Caco-2 (cell line): ENCODE measurements at regions not wholly inside any gene's neighbourhood (a gene's known extent, or its start where the extent isn't known, plus 50 kb on each side); places are given as distances from the start of the nearest gene placed in this dataset.

Source experiments
- BruUV-seq: library from RNA; stranded (reverse); fragments of 400-500 nt; replicated peaks from 2 replicates; lab custom pipeline; 2021; lab: Mats Ljungman, UMichigan
- CTCF ChIA-PET: fragments of 300-600 bp; sonication (Branson Sonifier 250); formaldehyde crosslinking; loops from one replicate; lab custom pipeline; 2022; ENCODE audit warnings: antibody characterized with exemption; lab: Charles Lee
- POLR2A ChIA-PET: fragments of 300-600 bp; sonication (Branson Sonifier 250); formaldehyde crosslinking; loops from one replicate; lab custom pipeline; 2022; ENCODE audit warnings: antibody characterized with exemption; lab: Charles Lee
- DNase-seq, 2 experiments: peaks; one replicate each; pipeline versions ENCODE4 v3.0.0 to v3.0.0-alpha.2; 2020 to 2022
- H3K27me3 ChIP-seq: replicated peaks from 2 replicates; pipeline ENCODE4 v1.6.0; 2011; ENCODE audit warnings: low read length; ENCODE audit not compliant: control insufficient read depth, insufficient read depth
- H3K36me3 ChIP-seq: 2 replicates; pipeline ENCODE4 v1.5.1; 2011; ENCODE audit warnings: low read length; ENCODE audit not compliant: control insufficient read depth, insufficient read depth
- H3K4me1 ChIP-seq: fragments of 250-450 bp; sonication (Bioruptor Pico); 2 replicates; pipeline ENCODE4 v1.5.1; 2020; ENCODE audit warnings: mild to moderate bottlenecking
- H3K4me3 ChIP-seq: 2 replicates; pipeline ENCODE4 v1.5.1; 2011; ENCODE audit warnings: low read depth, mild to moderate bottlenecking, control low read depth, low read length
- H3K9me3 ChIP-seq: fragments of 250-450 bp; sonication (Bioruptor Pico); 2 replicates; pipeline ENCODE4 v1.5.1; 2020; ENCODE audit warnings: mild to moderate bottlenecking, moderate library complexity
- H3K27ac Mint-ChIP-seq: one replicate; pipeline ENCODE4 v1.8.0; 2022; ENCODE audit warnings: mixed read lengths; ENCODE audit not compliant: unreplicated experiment
- H3K27me3 Mint-ChIP-seq: one replicate; pipeline ENCODE4 v1.8.0; 2022; ENCODE audit warnings: mixed read lengths; ENCODE audit not compliant: insufficient read depth, unreplicated experiment
- H3K36me3 Mint-ChIP-seq: one replicate; pipeline ENCODE4 v1.8.0; 2022; ENCODE audit warnings: mild to moderate bottlenecking, mixed read lengths; ENCODE audit not compliant: insufficient read depth, unreplicated experiment
- H3K4me1 Mint-ChIP-seq: one replicate; pipeline ENCODE4 v1.8.0; 2022; ENCODE audit warnings: low read depth, mixed read lengths; ENCODE audit not compliant: unreplicated experiment
- H3K4me3 Mint-ChIP-seq: one replicate; pipeline ENCODE4 v1.8.0; 2022; ENCODE audit warnings: mild to moderate bottlenecking, moderate library complexity, mixed read lengths; ENCODE audit not compliant: unreplicated experiment
- H3K9me3 Mint-ChIP-seq: one replicate; pipeline ENCODE4 v1.8.0; 2022; ENCODE audit warnings: mixed read lengths; ENCODE audit not compliant: unreplicated experiment
- intact Hi-C: fragments of 100-400 bp; cut with micrococcal nuclease; formaldehyde crosslinking; loops from one replicate; pipeline ENCODE4 v1.10.0; 2022; ENCODE audit not compliant: unreplicated experiment
- TF ChIP-seq, protein P1 (sequence below), 2 experiments: fragments of 200-600 bp in 1 of 2; IDR thresholded peaks; 1 replicate in 1 of 2; 2 replicates in 1 of 2; pipeline versions ENCODE4 v1.5.1 to v1.8.0; 2011 to 2022; ENCODE audit warnings: antibody characterized with exemption in 1 of 2, control low read depth in 1 of 2, inconsistent platforms in 1 of 2, low read depth in 1 of 2, low read length in 1 of 2, mild to moderate bottlenecking in 1 of 2, moderate library complexity in 1 of 2; ENCODE audit not compliant: insufficient read depth in 1 of 2, severe bottlenecking in 1 of 2, unreplicated experiment in 1 of 2

DNA sequence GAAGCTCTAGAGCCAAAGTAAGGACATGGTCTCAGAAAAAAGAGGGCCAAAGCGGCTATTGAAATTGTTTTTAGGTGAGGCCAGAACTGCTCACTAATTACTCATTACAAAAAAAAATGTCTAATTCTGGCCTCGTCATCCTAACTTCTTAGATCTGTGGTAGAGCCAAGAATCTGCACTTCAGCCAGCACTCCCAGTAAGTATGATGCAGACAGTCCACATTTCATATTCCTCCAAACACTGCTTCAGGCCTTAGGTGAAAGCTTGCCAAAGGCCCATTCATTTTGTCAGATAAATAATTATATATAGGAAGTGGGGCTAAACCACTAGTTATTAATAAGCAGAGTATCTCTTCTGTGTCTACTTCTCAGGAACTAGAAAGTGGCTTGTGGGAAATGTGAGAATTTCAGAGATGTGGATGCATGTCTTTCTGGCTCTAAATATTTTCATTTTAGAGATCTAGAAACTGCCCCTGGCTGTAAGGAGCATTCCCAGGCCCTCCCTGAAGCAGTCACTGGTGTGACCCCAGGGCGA, 554.0 kb downstream of the TLE4 start:
- Histone ChIP-seq H3K9me3 (no peaks in the 10 kb centered on the region), H3K36me3 (no peaks in the 10 kb centered on the region), H3K4me1 (no peaks in the 10 kb centered on the region), H3K4me3 (no peak overlapping the region), H3K27me3 (no peaks in the 10 kb centered on the region)
- Mint-ChIP-seq H3K27me3 (no peaks in the 10 kb centered on the region), H3K4me1 (no peaks in the 10 kb centered on the region), H3K27ac (no peak overlapping the region), H3K9me3 (no peaks in the 10 kb centered on the region), H3K36me3 (no peaks in the 10 kb centered on the region), H3K4me3 (no peak overlapping the region)
- DNase-seq = no peak
- CTCF ChIA-PET = no interaction called here
- no TSS peak for BruUV-seq
- POLR2A ChIA-PET = no interaction called here
- TF ChIP-seq, protein P1, sequence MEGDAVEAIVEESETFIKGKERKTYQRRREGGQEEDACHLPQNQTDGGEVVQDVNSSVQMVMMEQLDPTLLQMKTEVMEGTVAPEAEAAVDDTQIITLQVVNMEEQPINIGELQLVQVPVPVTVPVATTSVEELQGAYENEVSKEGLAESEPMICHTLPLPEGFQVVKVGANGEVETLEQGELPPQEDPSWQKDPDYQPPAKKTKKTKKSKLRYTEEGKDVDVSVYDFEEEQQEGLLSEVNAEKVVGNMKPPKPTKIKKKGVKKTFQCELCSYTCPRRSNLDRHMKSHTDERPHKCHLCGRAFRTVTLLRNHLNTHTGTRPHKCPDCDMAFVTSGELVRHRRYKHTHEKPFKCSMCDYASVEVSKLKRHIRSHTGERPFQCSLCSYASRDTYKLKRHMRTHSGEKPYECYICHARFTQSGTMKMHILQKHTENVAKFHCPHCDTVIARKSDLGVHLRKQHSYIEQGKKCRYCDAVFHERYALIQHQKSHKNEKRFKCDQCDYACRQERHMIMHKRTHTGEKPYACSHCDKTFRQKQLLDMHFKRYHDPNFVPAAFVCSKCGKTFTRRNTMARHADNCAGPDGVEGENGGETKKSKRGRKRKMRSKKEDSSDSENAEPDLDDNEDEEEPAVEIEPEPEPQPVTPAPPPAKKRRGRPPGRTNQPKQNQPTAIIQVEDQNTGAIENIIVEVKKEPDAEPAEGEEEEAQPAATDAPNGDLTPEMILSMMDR (IDR thresholded peaks at IDR 0.05; ENCODE audit: insufficient read depth in 1 of 2, low read depth in 1 of 2, low read length in 1 of 2, severe bottlenecking in 1 of 2, unreplicated experiment in 1 of 2) = no peak
- intact Hi-C loops = no loop called here

DNA sequence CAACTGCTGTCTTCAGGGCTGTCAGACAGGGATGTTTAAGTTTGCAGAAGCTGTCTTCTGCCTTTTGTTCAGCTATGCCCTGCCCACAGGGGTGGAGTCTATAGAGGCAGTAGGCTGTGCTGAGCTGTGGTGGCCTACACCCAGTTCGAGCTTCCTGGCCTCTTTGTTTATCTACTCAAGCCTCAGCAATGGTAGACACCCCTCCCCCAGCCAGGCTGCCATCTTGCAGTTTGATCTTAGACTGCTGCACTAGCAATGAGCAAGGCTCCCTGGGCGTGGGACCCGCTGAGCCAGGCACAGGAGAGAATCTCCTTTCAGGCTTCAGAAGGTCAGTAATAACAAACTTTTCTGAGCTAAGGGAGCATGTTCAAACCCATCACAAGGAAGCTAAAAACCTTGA, 545.3 kb downstream of the TLE4 start:
- Mint-ChIP-seq H3K27me3 (no peaks in the 10 kb centered on the region), H3K36me3 (no peaks in the 10 kb centered on the region), H3K4me3 (no peak overlapping the region), H3K27ac (no peak overlapping the region), H3K4me1 (no peaks in the 10 kb centered on the region), H3K9me3 (no peaks in the 10 kb centered on the region)
- H3K36me3 ChIP-seq = no peaks in the 10 kb centered on the region
- no peaks in the 10 kb centered on the region for H3K27me3 ChIP-seq
- no TSS peak for BruUV-seq
- no peak for DNase-seq
- TF ChIP-seq, protein P1 (IDR thresholded peaks at IDR 0.05; ENCODE audit: insufficient read depth in 1 of 2, low read depth in 1 of 2, low read length in 1 of 2, severe bottlenecking in 1 of 2, unreplicated experiment in 1 of 2) = no peak
- ChIA-PET CTCF (no interaction called here), POLR2A (no interaction called here)
- no peak overlapping the region for H3K4me3 ChIP-seq
- intact Hi-C loops = no loop called here
- H3K4me1 ChIP-seq = no peaks in the 10 kb centered on the region
- H3K9me3 ChIP-seq = no peaks in the 10 kb centered on the region

DNA sequence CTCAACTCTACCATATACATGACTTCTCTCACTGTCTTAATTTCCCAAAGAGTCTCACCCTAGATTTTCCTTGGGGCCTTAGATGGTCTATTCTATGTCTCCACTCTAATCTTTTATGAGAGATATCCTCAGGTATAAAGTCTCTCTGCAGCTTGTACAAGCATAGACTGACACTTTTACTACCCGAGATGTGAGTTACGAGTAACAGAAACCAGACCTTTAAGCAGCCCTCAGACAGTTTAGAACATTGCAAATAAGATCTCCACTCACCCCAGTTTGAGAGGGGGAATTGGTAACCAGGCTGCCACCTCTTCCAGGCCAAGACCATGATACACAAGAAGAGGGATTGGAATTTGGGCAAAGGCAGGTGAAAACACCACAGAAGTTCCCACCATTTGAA, 542.5 kb downstream of the TLE4 start:
- POLR2A ChIA-PET = no interaction called here
- H3K4me1 Mint-ChIP-seq = no peaks in the 10 kb centered on the region
- BruUV-seq = no TSS peak

More for the DNA sequence above, 542.5 kb downstream of the TLE4 start:
- intact Hi-C loops = no loop called here
- DNase-seq = no peak
- CTCF ChIA-PET = no interaction called here
- no peaks in the 10 kb centered on the region for H3K36me3 Mint-ChIP-seq
- Histone ChIP-seq H3K4me3 (no peak overlapping the region), H3K27me3 (no peaks in the 10 kb centered on the region), H3K36me3 (no peaks in the 10 kb centered on the region), H3K4me1 (no peaks in the 10 kb centered on the region), H3K9me3 (no peaks in the 10 kb centered on the region)
- no peak overlapping the region for H3K27ac Mint-ChIP-seq
- no peaks in the 10 kb centered on the region for H3K27me3 Mint-ChIP-seq
- H3K9me3 Mint-ChIP-seq = no peaks in the 10 kb centered on the region
- H3K4me3 Mint-ChIP-seq = no peak overlapping the region
- TF ChIP-seq, protein P1 (IDR thresholded peaks at IDR 0.05; ENCODE audit: insufficient read depth in 1 of 2, low read depth in 1 of 2, low read length in 1 of 2, severe bottlenecking in 1 of 2, unreplicated experiment in 1 of 2) = no peak
